Fibroblast of gingiva (primary cell): ENCODE measurements at regions not wholly inside any gene's neighbourhood (a gene's known extent, or its start where the extent isn't known, plus 50 kb on each side); places are given as distances from the start of the nearest gene placed in this dataset.

Experiments
- DNase-seq: peaks from one replicate; pipeline ENCODE4 v3.0.0-alpha.2; 2011; ENCODE audit warnings: low read depth

DNA sequence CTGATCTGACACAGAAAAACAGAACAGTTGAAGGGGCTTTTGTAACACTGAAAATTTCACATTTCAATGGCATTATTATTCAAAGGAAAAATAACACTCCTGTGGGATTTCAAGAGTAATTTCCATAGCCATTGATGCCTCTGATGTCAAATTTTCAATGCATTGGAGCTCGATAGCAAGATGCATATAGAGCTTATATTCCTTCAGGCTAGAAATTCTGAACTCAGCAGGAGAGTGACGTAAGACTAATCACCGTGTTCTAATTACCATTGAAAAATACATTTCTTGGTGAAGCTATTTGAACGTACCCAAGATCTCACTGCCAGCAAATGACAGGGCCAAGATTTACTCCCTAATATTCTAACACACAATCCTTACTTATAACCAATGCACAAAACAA, 854.1 kb upstream of the TMEM132C start:
- no peak for DNase-seq

DNA sequence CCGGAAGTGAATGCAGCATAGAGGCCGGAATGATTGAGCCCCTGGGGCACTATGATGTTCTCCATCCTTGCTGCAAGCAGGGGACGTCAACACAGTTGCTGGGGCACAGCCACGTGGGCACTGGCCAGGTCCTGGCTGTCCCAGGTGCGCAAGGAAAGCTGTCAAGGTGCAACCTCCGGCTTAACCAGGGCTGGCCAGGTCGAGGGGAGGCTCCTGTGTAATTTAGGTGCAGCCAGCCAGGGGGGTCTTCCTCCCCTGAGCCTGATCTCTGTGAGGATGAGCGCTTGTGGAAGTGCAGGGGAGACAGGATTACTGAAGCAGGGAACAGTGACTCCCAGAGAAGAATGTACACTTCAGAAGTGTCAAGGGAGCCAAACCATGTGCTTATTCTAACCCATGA, 852.8 kb upstream of the TMEM132C start:
- no peak for DNase-seq

DNA sequence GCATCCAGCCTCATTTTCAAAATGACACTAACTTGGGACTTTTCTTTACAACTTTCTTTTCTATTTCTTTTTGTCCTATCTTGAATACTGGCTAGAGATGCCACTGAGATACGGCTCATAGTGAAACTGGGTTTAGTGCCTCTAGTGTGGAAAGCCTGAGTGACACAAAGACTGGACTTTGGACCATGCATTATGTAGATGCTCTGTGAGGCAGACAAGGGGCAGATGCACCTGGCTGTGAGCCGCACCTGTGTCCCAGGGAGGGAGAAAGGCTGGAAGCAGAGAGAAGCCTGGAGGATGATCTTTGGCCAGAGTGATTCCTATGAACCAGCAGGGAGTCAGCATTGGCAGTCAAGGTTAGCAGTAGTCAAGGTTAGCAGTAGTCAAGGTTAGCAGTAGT, 852.3 kb upstream of the TMEM132C start:
- DNase-seq, result no peak

DNA sequence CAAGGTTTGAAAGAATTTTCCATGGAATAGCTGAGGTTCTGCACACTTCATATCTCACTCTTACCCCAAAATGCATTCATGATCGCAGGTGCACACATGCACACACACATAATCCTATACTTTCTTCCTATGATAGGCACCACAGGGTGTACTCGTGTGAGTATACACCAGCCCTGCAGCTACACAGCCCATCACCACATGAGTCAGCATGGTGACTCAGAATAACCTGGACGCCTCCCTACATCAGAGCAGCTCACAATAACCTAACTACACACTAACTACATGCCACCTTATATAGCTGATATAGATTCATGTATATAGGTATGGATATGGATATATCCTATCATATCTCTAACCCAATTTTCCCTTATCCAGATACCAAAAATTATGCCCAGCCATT, 850.2 kb upstream of the TMEM132C start:
- no peak for DNase-seq

DNA sequence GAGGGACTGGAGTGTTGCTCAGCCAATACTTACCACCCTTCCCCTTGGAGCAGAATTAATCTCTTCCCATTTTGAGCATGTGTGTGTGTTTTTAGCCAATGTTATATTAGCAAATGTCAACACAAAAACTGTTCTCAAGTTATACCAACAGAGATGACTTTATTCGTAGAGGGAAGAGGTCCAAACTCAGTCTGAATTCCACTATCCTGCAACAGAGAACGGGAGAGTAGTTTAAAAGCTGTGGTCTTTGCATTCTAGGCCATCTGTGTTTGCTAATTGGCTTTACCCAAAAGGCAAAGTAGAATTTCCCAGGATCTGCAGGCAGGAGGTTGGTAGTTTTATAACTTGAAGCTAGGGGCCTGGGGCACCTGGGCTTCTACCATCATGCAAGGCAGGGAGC, 847.9 kb upstream of the TMEM132C start:
- no peak for DNase-seq

DNA sequence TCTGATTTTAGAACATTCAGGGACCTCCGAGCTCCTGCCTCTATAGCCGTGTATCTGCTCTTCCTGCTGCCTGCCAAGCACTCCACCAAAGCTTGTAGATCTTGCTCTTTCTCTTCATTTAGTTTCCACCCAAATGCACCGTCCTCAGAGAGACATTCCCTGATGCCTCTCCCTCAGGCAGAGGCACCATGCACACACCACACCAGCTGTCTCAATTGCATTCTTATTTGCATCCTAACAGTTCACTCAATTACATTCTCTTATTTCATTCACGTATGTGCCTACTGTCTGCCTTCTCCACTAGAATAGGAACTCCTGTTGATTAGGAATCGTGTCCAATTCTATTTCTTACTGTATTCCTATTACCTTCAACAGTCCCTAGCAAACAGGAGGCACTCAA, 845.4 kb upstream of the TMEM132C start:
- no peak for DNase-seq

DNA sequence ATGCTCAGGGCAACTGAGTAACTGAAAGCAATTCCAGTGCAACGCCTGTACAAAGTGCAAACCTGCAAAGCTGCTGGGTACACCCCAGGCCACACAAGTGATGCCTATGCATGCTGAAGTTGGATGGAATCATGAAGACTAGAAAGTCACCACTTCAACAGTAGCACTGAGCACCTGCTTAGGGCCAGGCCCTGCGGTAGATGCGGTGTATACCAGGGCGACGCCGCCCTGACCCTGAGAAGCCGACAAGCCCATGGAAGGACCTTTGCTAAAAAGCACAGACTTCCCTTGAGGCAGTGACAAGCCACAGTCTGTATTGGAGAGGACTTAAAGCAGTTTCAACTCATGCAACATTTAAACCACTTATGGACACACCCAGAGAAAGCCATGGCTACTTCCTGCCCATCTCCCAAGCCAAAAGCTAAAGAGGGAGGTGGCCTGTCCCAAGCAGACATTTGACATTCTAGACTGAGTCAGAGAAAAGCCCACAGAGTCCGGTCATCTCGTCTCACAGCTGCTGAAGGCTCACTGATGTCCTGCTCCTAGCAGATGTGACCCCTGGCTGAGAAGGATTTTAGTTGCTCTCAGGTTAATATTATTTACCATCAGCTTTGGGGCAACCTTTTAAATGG, 843.9 kb upstream of the TMEM132C start:
- DNase-seq, result no peak

DNA sequence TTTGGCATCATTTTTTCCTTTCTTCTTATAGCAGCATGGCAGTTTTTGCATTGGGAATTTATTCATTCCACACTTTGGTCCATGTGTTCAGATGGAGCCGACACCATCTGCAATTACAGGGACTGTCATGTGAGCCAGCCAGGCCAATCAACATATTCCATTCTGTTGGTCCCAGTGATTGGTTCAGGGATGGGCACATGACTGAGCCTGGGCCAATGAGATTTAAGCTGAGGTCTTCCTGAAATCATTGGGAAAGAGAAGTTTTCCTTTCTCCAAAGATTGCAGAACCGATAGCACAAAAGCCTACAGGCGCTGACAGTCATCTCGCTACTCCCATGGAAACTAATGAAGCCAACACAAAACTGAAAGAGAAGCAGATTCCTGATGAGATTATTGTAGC, 841.5 kb upstream of the TMEM132C start:
- no peak for DNase-seq

DNA sequence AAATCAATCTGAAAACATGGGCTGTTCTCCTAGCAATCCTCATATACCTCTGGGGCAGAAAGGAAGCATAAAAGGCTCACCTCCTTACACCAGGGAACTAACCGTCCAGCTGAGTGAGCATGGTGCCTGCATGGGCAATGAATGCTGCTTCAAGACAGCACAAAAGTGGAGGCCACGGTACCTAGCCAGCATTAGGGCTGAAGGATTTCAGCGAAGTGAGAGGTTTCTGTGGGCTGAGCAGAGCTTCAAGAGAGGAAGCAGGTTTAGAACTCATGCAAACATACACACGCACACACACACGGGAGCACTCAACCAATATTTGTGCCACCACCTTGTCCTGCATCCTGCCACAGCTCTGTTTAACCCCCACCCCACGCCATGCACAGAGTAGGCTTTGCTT, 838.5 kb upstream of the TMEM132C start:
- no peak for DNase-seq

DNA sequence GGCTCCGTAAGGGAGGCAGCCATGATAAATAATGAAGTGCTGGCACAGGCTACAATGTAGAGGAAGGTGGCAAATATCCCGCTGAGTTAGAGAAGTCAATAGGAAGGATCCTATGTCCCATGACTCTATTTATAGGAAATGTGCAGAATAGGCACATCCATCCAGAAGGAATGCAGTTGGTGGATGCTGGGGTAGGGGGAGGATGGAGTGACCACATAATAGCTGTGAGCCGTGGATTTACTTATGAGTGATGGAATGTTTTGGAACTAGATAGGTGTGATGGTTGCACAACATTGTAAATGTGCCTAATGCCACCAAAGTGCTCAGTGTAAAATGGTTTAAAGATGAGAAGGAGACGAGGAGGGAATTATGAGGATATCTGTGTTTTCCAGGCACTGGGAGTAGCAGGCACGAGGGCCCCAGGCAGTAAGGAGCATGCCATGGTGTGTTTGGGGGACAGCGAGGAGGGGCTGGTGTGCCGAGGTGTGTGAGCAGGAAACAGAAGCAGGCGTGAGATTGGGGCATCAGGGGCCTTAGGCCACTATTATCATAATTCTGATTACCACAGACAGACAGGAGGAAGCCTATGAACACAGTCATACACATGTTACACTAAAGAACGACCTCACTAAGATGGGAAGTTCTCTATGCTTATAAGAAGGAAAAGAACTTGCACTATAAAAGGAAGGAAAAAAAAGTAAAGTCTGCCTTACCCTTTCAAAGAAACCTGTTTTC, 837.3 kb upstream of the TMEM132C start:
- DNase-seq, result no peak

DNA sequence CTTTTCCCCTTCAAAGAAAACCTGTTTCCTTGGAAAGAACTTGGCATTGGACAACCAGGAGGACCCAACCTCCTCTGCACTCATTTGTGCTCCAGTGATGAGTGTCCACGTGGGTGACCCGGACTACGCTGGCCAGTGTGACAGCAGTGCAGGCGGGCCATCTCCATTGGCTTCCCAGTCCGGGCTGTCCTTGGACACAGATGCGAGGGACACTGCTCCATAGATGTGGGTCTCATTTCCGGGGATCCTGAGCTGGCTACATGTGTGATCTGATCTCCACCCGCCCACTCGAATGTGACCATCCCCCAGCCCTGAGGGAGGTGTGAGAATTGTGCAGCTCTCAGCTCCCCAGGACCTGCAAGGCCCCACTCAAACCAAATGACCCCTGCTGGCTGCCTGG, 836.6 kb upstream of the TMEM132C start:
- no peak for DNase-seq

DNA sequence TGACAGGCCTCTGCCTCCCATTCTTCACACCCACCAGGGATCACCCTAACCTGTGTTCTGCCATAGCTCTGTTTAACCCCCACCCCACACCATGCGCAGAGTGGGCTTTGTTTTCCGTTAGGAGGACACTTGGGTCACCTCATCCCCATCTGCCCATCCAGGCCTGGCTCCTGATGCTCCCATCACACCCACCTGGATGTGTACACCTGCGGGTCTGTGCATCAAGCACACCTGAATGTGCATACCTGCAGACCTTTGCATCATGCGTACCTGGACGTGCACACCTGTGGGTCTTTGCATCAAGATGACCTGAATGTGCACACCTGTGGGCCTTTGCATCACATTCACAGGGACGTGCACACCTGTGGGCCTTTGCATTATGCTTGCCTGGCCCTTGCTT, 835.8 kb upstream of the TMEM132C start:
- DNase-seq, result no peak

DNA sequence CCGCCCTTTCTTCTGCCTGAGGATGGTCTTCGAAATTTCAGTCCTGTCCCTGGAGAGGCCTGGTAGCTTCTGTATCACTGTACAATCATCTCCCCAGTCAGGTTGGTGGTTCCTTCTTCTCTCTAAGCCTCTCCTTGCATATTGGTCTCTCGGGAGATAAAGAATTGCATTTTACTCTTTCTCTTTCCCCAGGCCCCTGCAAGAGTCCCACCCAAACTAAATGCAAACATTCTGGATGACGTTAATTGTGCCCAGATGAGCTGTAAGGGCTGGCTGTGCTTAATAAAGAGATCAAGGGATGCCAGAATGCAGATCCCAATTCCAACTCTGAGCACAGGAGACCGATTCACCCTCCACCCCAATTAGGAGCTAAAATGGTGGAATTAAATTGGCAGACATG, 835.4 kb upstream of the TMEM132C start:
- no peak for DNase-seq

DNA sequence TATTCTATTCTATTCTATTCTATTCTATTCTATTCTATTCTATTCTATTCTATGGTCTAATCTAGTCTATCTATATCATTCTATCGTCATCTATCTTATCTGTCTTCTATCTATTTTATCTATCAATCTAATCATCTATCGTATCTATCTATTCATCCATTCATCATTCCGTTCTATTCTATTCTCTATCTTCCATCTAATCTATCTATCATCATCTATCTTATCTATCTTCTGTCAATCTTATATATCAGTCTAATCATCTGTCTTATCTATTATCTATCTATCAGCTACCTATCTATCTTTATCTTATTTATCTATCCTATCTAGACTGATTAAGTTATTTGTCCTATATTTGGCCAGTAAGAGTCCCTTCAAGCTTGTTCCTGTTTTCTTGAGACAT, 831.5 kb upstream of the TMEM132C start:
- DNase-seq, result no peak

DNA sequence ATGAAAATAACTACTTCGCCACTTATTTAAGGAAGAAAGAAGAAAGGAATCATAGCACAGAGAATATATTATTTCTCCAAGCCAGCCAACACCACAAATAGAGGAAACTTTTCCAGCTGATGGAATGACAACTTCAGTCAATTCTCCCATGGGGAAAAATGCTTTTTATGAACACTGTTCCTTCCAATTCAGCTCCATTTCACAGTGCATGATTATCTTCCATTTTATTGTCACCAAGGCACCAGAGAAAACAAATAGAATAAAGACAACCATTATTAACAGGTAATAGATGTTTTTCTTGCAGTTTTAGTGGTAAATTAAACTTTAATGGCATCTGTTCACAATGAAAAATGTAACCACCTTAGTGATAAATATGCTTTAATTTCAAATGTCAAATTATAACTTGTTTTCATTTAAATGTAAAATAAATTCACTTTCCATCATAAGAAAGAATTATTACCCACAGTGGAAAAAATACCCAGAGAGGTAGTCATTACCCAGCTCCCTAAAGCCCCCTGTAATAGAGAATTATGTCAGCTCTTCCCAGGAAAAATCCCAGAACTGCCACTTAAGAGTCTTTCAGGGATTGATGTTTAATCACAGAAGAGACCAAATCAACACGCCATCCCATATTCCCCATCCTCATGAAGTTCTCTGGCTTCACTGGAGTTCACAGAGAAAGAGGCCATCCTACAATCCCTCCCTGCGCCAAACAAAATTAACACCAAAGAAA, 828.3 kb upstream of the TMEM132C start:
- no peak for DNase-seq

DNA sequence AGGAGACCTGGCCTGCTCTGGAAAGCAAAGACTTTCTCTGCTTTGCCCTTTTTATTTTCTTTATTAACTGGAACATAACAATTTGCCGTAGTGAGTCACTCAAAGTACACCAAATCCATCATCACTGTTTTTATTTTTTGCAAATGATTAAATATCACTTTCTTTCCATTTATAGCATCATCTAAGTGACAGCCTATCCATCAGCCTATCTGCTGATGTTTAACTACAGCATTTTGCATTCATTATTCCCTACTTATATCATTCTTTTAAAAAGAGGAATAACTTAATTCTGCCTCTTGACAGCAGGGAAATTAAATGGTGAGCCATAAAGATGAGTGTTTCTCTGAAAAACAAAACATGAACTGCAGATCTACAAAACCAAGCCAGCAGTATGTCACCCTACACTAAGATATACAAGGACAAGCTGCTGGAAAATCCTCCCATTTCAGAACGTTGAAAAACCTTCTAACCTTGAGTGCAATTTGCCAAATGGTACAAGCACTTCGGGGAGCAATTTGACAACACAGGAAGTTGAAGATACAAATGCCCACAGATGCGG, 821.3 kb upstream of the TMEM132C start:
- no peak for DNase-seq

DNA sequence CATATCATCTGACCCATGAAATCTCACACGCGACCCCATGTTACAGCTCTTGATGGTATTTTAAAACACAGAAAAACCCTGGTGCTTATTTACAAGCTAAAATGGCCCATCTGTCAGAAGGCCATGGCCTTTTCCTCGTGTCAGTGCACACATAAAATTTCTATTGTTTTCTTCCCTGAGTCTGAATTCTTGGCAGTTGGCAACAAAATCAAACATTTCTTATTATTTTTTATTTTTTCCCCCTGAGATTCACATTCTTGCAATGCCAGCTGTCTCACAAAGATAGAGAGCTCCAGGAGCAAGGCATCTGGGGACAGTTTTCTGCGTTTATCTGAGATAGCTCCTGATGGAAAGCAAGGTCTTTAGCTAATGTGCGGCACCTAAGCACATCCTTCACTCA, 818.1 kb upstream of the TMEM132C start:
- no peak for DNase-seq

DNA sequence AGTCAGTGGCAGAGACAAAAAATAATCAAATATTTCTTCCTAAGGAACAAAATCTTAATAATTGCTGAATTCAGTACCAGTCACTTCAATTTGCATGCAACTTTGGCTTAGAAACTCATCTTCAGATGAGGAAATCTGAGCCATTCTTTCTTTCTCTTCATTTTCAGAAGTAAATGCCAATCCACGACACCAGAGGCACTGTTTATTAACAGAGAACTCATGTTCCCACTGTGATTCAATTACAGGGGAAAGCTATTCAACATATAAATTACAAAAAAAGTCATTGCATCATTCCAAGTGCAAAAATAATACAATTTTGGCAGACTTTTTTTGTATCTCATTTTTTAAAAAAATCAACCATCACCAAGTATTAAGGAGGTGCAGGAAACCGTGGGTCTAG, 816.1 kb upstream of the TMEM132C start:
- peak; percentile 52 for DNase-seq

DNA sequence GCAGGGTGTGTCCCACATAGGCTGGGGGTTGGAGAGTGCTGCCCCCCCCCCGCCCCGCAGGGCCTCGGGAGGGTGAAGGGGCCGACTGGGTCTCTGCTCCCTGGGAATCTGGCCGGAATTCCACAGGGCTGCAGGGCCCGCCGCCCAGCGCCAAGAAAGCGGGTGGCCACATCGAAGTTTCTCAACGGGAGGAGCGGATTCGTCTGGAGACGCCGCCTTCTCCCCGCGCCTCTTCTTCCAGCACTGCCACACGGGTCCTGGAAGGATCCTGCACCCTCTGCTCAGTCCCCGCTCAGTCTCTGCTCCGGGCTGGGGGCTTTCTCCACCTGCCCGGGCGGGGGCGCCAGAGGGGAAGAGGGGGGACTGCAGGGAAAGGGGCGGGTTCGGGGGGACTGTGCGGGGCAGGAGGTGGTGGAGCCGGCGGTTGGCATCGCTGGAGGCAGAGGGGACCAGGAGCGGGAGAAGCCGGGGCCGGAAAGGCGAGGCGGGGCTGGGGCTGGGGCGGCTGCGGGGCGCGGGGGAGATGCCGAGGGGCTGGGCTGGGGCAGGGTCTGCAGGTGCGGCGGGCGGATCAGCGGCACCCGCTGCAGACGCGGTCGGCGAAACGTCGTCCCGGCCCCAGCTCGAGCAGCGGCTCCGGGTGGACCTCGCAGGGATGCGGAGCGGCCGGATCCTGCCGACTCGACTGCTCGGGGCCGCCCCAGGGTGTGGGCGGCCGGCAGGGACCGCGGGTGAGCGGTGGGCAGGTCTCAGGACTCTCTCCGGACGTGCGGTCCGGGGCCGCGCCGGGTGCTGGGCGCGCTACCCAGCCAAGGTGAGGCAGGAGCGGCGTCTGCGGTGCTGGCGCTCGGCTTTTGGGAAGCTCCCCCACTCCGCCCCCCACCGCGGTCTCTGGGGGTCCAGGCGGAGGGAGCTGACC, 811.4 kb upstream of the TMEM132C start:
- DNase-seq, result no peak

DNA sequence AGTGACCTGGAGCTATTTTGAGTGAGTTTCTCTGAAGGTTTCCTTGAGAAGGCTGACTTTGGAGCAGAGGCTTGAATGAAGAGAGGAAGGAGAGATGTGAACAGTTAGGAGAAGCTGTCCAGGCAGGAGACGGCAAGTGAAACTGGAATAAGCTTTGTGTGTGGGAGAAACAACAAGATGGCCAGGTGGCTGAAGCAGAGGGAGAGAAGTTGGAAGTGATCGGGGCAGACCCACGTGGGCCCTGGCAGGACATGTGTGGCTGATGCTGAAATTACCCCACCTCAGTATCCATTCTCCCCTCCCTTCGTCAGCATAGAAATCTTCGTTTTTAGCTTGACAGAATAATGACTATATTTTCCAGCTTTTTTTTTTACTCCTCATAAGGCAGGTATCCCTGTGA, 809.2 kb upstream of the TMEM132C start:
- no peak for DNase-seq

DNA sequence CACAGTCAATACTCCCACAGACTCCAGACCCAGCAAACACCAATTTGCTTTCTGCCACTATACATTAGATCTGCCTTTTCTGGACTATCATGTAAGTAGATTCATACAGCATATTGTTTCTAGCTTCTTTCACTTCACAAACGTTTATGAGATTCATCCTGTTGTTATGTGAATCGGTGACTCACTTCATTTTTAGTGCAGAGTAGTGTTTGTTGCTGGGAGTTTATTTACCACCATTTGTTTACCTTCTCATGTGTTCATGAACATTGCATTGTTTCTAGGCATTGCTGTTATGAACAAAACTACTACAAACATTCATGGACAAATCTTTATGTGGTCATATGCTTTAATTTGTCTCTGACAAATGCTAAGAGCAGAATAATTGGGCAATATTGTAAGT, 807.8 kb upstream of the TMEM132C start:
- DNase-seq, result no peak

DNA sequence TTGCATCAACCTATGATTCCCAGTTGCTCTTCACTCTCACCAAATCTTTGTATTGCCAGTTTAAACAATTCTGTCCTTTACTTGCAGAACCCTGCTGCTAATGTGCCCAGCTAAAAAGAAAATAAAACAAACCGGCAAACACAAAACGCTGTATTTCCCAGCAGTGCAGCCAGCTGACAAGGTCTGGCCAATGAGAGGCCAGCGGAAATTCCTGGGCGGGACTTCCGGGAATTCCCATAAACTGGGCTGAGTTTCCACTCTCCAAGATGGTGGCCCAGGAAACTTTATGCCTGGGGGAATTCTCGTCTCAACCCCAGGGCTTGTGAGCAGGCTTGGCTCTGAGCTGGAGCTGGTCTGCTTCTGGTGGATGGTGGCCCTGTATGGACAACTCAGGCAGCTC, 807.3 kb upstream of the TMEM132C start:
- no peak for DNase-seq
